ENCODE measurements at regions not wholly inside any gene's neighbourhood (a gene's known extent, or its start where the extent isn't known, plus 50 kb on each side); places are given as distances from the start of the nearest gene placed in this dataset.

GRCh38 chr22:34427436-34427835, 507.2 kb upstream of the LARGE1 start:
- CTCF ChIA-PET: no interaction called here
- Histone ChIP-seq H3K27me3 (replicated peaks; ENCODE audit: insufficient read depth, low read depth, low read length, poor library complexity) (no peaks in the 10 kb centered on the region), H3K4me1 (ENCODE audit: insufficient read depth, low read length, poor library complexity, severe bottlenecking) (no peaks in the 10 kb centered on the region), H3K9me3 (ENCODE audit: low read depth, low read length, poor library complexity, severe bottlenecking) (no peaks in the 10 kb centered on the region), H3K36me3 (ENCODE audit: insufficient read depth, low read length, poor library complexity, severe bottlenecking) (no peaks in the 10 kb centered on the region), H3K27ac (ENCODE audit: low read depth, low read length, poor library complexity, severe bottlenecking) (no peak overlapping the region), H3K4me3 (ENCODE audit: low read depth, low read length, poor library complexity, severe bottlenecking) (no peak overlapping the region)
- no peak for DNase-seq (ENCODE audit: low spot score)
- intact Hi-C loops (cut with micrococcal nuclease; ENCODE audit: unreplicated experiment): no loop called here
- POLR2A ChIA-PET (ENCODE audit: low non-redundant PET): no interaction called here
- BruUV-seq (replicated peaks): no TSS peak
- TF ChIP-seq EZH2 (IDR thresholded peaks at IDR 0.05; ENCODE audit: borderline replicate concordance, low read depth, low read length, poor library complexity, severe bottlenecking) (no peak), CTCF (conservative IDR thresholded peaks at IDR 0.05; ENCODE audit: low read depth, low read length) (no peak)

- intact Hi-C loops (cut with micrococcal nuclease; ENCODE audit: unreplicated experiment): no loop called here
- Histone ChIP-seq H3K36me3 (ENCODE audit: insufficient read depth, low read length, poor library complexity, severe bottlenecking) (no peaks in the 10 kb centered on the region), H3K4me3 (ENCODE audit: low read depth, low read length, poor library complexity, severe bottlenecking) (no peak overlapping the region), H3K9me3 (ENCODE audit: low read depth, low read length, poor library complexity, severe bottlenecking) (no peaks in the 10 kb centered on the region), H3K27ac (ENCODE audit: low read depth, low read length, poor library complexity, severe bottlenecking) (no peak overlapping the region), H3K27me3 (replicated peaks; ENCODE audit: insufficient read depth, low read depth, low read length, poor library complexity) (no peaks in the 10 kb centered on the region), H3K4me1 (ENCODE audit: insufficient read depth, low read length, poor library complexity, severe bottlenecking) (no peaks in the 10 kb centered on the region)
- ChIA-PET CTCF (no interaction called here), POLR2A (ENCODE audit: low non-redundant PET) (no interaction called here)
- no TSS peak for BruUV-seq (replicated peaks)
- DNase-seq (ENCODE audit: low spot score): no peak
- TF ChIP-seq CTCF (conservative IDR thresholded peaks at IDR 0.05; ENCODE audit: low read depth, low read length): no peak
- no peak for TF ChIP-seq EZH2 (IDR thresholded peaks at IDR 0.05; ENCODE audit: borderline replicate concordance, low read depth, low read length, poor library complexity, severe bottlenecking)
These were observed 507.6 kb upstream of the LARGE1 start for GRCh38 chr22:34427841-34428240.

GRCh38 chr22:34429314-34429713, 509.0 kb upstream of the LARGE1 start:
- H3K27ac ChIP-seq (ENCODE audit: low read depth, low read length, poor library complexity, severe bottlenecking): no peak overlapping the region
- no peak overlapping the region for H3K4me3 ChIP-seq (ENCODE audit: low read depth, low read length, poor library complexity, severe bottlenecking)
- intact Hi-C loops (cut with micrococcal nuclease; ENCODE audit: unreplicated experiment): no loop called here
- no peaks in the 10 kb centered on the region for H3K4me1 ChIP-seq (ENCODE audit: insufficient read depth, low read length, poor library complexity, severe bottlenecking)
- ChIA-PET POLR2A (ENCODE audit: low non-redundant PET) (no interaction called here), CTCF (no interaction called here)
- no TSS peak for BruUV-seq (replicated peaks)
- H3K9me3 ChIP-seq (ENCODE audit: low read depth, low read length, poor library complexity, severe bottlenecking): peaks cover 5% of the 10 kb centered on the region
- no peak for DNase-seq (ENCODE audit: low spot score)
- no peak for TF ChIP-seq EZH2 (IDR thresholded peaks at IDR 0.05; ENCODE audit: borderline replicate concordance, low read depth, low read length, poor library complexity, severe bottlenecking)
- TF ChIP-seq CTCF (conservative IDR thresholded peaks at IDR 0.05; ENCODE audit: low read depth, low read length): no peak
- H3K36me3 ChIP-seq (ENCODE audit: insufficient read depth, low read length, poor library complexity, severe bottlenecking): no peaks in the 10 kb centered on the region
- H3K27me3 ChIP-seq (replicated peaks; ENCODE audit: insufficient read depth, low read depth, low read length, poor library complexity): no peaks in the 10 kb centered on the region

All from A673 (cell line).